Psoas muscle (tissue), 7 donors: ENCODE measurements at regions not wholly inside any gene's neighbourhood (a gene's known extent, or its start where the extent isn't known, plus 50 kb on each side); places are given as distances from the start of the nearest gene placed in this dataset.

Source experiments
- ATAC-seq, 4 donors: fragments of 200-7000 bp; cut with Tn5 transposase; one replicate each; pipeline ENCODE4 v1.9.1; 2020; ENCODE audit warnings: moderate library complexity in 3 of 4, mild to moderate bottlenecking in 2 of 4
- DNase-seq, 2 donors: peaks; one replicate each; pipeline ENCODE4 v3.0.0-alpha.2; 2020
- H3K27ac ChIP-seq: fragments of 200-600 bp; one replicate; pipeline ENCODE4 v1.8.0; 2022
- H3K27me3 ChIP-seq, 3 donors: fragments of 200-600 bp in 1 of 3; one replicate each; pipeline versions ENCODE4 v1.6.1 to v1.8.0; 2013 to 2022; ENCODE audit warnings: low read length in 2 of 3, mild to moderate bottlenecking in 2 of 3, moderate library complexity in 1 of 3; ENCODE audit not compliant: insufficient read depth in 3 of 3
- H3K36me3 ChIP-seq, 2 donors: fragments of 200-600 bp in 1 of 2; one replicate each; pipeline versions ENCODE4 v1.6.1 to v1.8.0; 2013 to 2022; ENCODE audit warnings: low read depth in 1 of 2, mild to moderate bottlenecking in 1 of 2, moderate library complexity in 1 of 2; ENCODE audit not compliant: insufficient read depth in 1 of 2
- H3K4me1 ChIP-seq: fragments of 200-600 bp; one replicate; pipeline ENCODE4 v1.8.0; 2022
- H3K4me3 ChIP-seq: fragments of 200-600 bp; one replicate; pipeline ENCODE4 v1.8.0; 2022; ENCODE audit warnings: mild to moderate bottlenecking
- H3K9me3 ChIP-seq: fragments of 200-600 bp; one replicate; pipeline ENCODE4 v1.8.0; 2022
- WGBS, 3 donors: extraction: QIAGEN DNeasy Blood & Tissue Kit; methylation state at CpG; one replicate each; pipeline versions ENCODE4 v1.1.6 to v1.1.7; 2013; 5-methylcytosine and 5-hydroxymethylcytosine counted together
- intact Hi-C, 2 donors: fragments of 100-400 bp; cut with DNase I; formaldehyde crosslinking; loops; one replicate each; pipeline versions ENCODE4 v1.11.0 to v1.14.2; 2022
- TF ChIP-seq, protein P1 (sequence below): fragments of 200-600 bp; IDR thresholded peaks from one replicate; pipeline ENCODE4 v1.8.0; 2022; ENCODE audit warnings: antibody characterized with exemption
- donor health status: healthy with polysubstance abuse.
- donor health status: DM: no; HTN: no; CAD: no; lungs with moderate emphysema.
- donor health status: Bipolar disorder and iron deficiency.
- donor health status: healthy.
- donor health status: DM: yes; HTN: yes; CAD: no.
- donor health status: DM: no; HTN: no; CAD: no.
- donor health status: DM: yes; HTN: yes; CAD: no.

DNA sequence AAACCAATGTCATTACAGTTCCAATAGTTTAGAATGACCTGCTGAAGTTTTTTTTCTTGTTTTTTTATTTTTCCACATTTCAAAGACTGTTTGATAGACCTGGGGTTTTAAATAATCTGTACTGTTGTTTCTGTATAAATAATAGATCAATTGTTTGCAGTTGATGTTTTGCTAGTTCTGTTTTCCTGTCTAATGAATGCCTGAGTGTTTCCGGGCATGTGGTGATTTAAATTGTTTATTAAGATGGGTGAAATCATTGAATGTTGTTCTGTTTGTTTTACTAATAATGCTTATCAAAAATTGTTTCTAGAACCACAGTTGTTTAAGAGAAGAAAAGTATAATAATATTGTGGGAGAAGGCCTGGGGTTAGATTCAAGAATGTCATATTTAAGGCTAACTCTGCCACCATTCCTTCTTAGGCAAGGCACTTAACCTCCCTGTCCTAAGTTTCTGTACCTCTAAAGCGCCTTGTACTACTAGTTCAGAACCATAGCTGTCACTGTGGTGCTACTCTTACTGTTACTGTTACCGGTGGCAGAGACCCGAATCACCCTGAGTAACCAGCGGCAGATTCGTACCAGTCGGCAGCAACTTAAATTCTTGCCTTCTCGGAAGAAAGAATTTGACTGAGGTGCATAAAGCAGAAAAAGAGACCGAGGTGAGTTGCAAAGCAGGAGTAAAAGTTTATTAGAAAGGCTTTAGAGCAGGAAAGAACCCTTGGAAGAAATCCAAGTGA, 1014.1 kb downstream of the REEP3 start:
- TF ChIP-seq, protein P1, sequence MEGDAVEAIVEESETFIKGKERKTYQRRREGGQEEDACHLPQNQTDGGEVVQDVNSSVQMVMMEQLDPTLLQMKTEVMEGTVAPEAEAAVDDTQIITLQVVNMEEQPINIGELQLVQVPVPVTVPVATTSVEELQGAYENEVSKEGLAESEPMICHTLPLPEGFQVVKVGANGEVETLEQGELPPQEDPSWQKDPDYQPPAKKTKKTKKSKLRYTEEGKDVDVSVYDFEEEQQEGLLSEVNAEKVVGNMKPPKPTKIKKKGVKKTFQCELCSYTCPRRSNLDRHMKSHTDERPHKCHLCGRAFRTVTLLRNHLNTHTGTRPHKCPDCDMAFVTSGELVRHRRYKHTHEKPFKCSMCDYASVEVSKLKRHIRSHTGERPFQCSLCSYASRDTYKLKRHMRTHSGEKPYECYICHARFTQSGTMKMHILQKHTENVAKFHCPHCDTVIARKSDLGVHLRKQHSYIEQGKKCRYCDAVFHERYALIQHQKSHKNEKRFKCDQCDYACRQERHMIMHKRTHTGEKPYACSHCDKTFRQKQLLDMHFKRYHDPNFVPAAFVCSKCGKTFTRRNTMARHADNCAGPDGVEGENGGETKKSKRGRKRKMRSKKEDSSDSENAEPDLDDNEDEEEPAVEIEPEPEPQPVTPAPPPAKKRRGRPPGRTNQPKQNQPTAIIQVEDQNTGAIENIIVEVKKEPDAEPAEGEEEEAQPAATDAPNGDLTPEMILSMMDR: no peak
- H3K36me3 ChIP-seq: no peaks in the 10 kb centered on the region
- ATAC-seq (no peak), DNase-seq (no peak)
- WGBS, 3 donors: 83 to 91% (median 88%) methylated on average over 9 of the region's 9 CpGs
- no peak overlapping the region for H3K27ac ChIP-seq
- no peaks in the 10 kb centered on the region for H3K9me3 ChIP-seq
- H3K4me3 ChIP-seq: no peak overlapping the region
- H3K4me1 ChIP-seq: no peaks in the 10 kb centered on the region
- intact Hi-C loops: no loop called here
- no peaks in the 10 kb centered on the region for H3K27me3 ChIP-seq

DNA sequence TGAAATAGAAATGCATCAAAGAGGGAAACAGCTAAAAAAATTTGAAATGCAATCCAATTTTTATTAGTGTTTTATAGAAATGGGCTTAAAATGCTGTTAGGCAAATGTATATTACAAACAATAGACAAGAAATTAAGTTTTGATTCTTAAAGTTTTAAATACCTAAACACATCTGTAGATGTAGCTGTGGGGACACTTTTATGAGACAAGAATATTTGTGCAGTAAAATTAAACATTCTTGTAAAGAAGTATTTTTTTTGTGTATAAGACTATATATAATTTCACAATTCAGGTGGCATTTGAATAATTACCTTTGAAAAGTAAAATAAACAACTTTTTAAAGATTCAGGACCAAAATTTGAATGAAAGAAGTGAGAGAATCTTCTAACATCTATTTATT, 1015.9 kb downstream of the REEP3 start:
- no peaks in the 10 kb centered on the region for H3K36me3 ChIP-seq
- no peaks in the 10 kb centered on the region for H3K4me1 ChIP-seq
- no peak overlapping the region for H3K4me3 ChIP-seq
- intact Hi-C loops: no loop called here
- DNase-seq (no peak), ATAC-seq (no peak)
- H3K9me3 ChIP-seq: no peaks in the 10 kb centered on the region
- H3K27ac ChIP-seq: no peak overlapping the region
- TF ChIP-seq, protein P1: no peak
- no peaks in the 10 kb centered on the region for H3K27me3 ChIP-seq

DNA sequence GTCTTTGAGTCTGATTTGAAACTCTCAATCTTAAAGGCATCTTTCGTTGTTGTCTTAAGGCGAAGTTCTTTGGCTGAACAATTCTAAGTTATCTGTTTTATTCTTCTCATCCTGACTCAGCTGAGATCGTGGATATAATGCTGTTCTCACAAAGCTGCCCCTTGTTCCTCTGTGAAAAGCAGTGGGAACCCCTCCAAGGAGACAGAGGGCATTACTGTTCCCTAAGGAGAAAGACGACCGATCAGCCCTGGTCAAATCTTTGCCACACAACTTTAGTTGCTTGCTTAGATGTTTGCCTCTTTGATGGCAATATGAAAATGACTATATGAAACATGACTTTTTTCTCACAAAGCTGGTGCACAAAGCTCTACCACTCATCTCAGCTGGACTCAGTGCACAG, 1016.7 kb downstream of the REEP3 start:
- DNase-seq: no peak
- intact Hi-C loops: no loop called here
- Histone ChIP-seq H3K4me1 (no peaks in the 10 kb centered on the region), H3K4me3 (no peak overlapping the region), H3K27ac (no peak overlapping the region), H3K9me3 (no peaks in the 10 kb centered on the region), H3K36me3 (no peaks in the 10 kb centered on the region), H3K27me3 (no peaks in the 10 kb centered on the region)
- 51 to 59% (median 53%) methylated on average over 5 of the region's 5 CpGs for WGBS, 3 donors
- no peak for ATAC-seq
- TF ChIP-seq, protein P1: no peak

DNA sequence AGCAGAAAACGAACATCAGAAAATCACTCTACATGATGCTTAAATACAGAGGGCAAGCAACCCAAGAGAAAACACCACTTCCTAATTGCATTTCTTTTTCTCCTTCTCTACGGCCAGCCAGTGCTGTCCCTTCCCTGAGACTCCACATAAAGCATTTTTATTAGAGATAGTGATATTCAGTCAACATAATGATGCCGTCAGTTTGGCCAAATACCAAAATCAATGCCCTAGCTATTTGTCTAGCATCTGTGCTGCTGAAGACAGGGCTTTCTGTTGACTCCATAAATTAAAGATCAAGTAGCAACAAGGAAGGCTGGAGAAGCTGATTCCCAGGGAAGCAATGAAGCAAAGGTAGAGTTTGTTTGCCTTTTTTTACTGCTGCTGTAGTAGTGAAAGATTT, 1024.9 kb downstream of the REEP3 start:
- H3K36me3 ChIP-seq: no peaks in the 10 kb centered on the region
- H3K4me1 ChIP-seq: no peaks in the 10 kb centered on the region
- WGBS, 3 donors: 43 to 55% (median 47%) methylated on average over 3 of the region's 3 CpGs
- TF ChIP-seq, protein P1: no peak
- intact Hi-C loops: no loop called here
- no peaks in the 10 kb centered on the region for H3K27me3 ChIP-seq
- H3K9me3 ChIP-seq: no peaks in the 10 kb centered on the region
- ATAC-seq (no peak), DNase-seq (no peak)
- no peak overlapping the region for H3K4me3 ChIP-seq
- no peak overlapping the region for H3K27ac ChIP-seq

DNA sequence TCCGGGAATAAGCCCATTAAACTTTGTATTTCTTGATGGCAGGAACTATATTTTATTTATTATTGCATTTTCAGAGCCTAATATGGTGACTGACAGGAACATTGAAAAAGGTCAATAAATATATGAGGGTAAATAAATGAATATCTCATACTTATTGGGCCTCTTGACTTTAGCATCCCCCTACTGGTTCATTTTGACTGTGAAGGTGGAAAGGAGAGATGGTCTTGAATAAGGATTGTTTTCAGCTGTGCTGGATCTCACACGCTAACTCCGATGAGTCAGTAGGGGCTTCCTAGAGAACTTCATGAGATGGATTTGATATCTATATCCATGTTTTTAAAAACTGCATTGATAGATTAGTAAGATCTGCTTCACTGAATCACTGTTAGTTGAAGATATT, 1026.0 kb downstream of the REEP3 start:
- TF ChIP-seq, protein P1: no peak

More for the DNA sequence above, 1026.0 kb downstream of the REEP3 start:
- Histone ChIP-seq H3K36me3 (no peaks in the 10 kb centered on the region), H3K9me3 (no peaks in the 10 kb centered on the region), H3K4me3 (no peak overlapping the region), H3K4me1 (no peaks in the 10 kb centered on the region), H3K27ac (no peak overlapping the region), H3K27me3 (no peaks in the 10 kb centered on the region)
- intact Hi-C loops: no loop called here
- ATAC-seq (no peak), DNase-seq (no peak)
- 84 to 93% (median 91%) methylated on average over 3 of the region's 3 CpGs for WGBS, 3 donors
